ENCODE measurements at regions not wholly inside any gene's neighbourhood (a gene's known extent, or its start where the extent isn't known, plus 50 kb on each side); places are given as distances from the start of the nearest gene placed in this dataset.

GRCh38 chr1:207214453-207214852, 107.0 kb upstream of the CD55 start:
- CTCF ChIA-PET = no interaction called here
- BruUV-seq (replicated peaks) = no TSS peak
- intact Hi-C loops (cut with micrococcal nuclease; ENCODE audit: unreplicated experiment) = no loop called here

GRCh38 chr1:207217778-207218511, 103.5 kb upstream of the CD55 start:
- Histone ChIP-seq H3K4me3 (ENCODE audit: low read depth in 2 of 2, low read length in 2 of 2) (no peak overlapping the region), H3K27ac (ENCODE audit: low read length) (no peak overlapping the region), H3K4me1 (ENCODE audit: control insufficient read depth, insufficient read depth, low read length) (no peaks in the 10 kb centered on the region), H3K9me3 (ENCODE audit: control insufficient read depth, insufficient read depth, low read depth, low read length) (peaks cover 10% of the 10 kb centered on the region; the same call in 1 of the 2 replicates), H3K36me3 (ENCODE audit: control insufficient read depth, insufficient read depth, low read length) (no peaks in the 10 kb centered on the region), H3K27me3 (ENCODE audit: control insufficient read depth, insufficient read depth, low read length) (no peaks in the 10 kb centered on the region)
- BruUV-seq (replicated peaks) = no TSS peak
- no peak for DNase-seq (ENCODE audit: low read depth, low spot score)
- POLR2A ChIA-PET = no interaction called here
- CTCF ChIA-PET = interaction anchor here (0.6 kb wide), 1 partner anchor 10 kb away, joined by 4 read pairs; no protein-coding TSS in a partner anchor
- in situ Hi-C loops (cut with HindIII; ENCODE audit: low pct_unique_long_range_greater_than_20kb, low sequenced_read_pairs) = no loop called here
- intact Hi-C loops (cut with micrococcal nuclease; ENCODE audit: unreplicated experiment) = no loop called here
- TF ChIP-seq CTCF (IDR thresholded peaks at IDR 0.05) = no peak
- TF ChIP-seq SIN3A (IDR thresholded peaks at IDR 0.05; ENCODE audit: borderline replicate concordance, insufficient read depth, low read depth, low read length) = no peak
- no peak for TF ChIP-seq TCF7L2 (IDR thresholded peaks at IDR 0.05; ENCODE audit: low read depth, low read length)
- no peak for TF ChIP-seq REST (IDR thresholded peaks at IDR 0.05; ENCODE audit: insufficient read depth in 1 of 2, low read depth in 2 of 2, low read length in 1 of 2)
- no peak for TF ChIP-seq POLR2AphosphoS5 (IDR thresholded peaks at IDR 0.05; ENCODE audit: low read depth, low read length)
- no peak for ATAC-seq

More at GRCh38 chr1:207214453-207214852, 107.0 kb upstream of the CD55 start:
- in situ Hi-C loops (cut with HindIII; ENCODE audit: low pct_unique_long_range_greater_than_20kb, low sequenced_read_pairs) = no loop called here
- Histone ChIP-seq H3K9me3 (ENCODE audit: control insufficient read depth, insufficient read depth, low read depth, low read length) (peaks cover 11% of the 10 kb centered on the region; the same call in 1 of the 2 replicates), H3K36me3 (ENCODE audit: control insufficient read depth, insufficient read depth, low read length) (no peaks in the 10 kb centered on the region), H3K4me1 (ENCODE audit: control insufficient read depth, insufficient read depth, low read length) (no peaks in the 10 kb centered on the region), H3K27ac (ENCODE audit: low read length) (no peak overlapping the region), H3K27me3 (ENCODE audit: control insufficient read depth, insufficient read depth, low read length) (no peaks in the 10 kb centered on the region), H3K4me3 (ENCODE audit: low read depth in 2 of 2, low read length in 2 of 2) (no peak overlapping the region)
- TF ChIP-seq POLR2AphosphoS5 (IDR thresholded peaks at IDR 0.05; ENCODE audit: low read depth, low read length) = no peak
- no peak for TF ChIP-seq TCF7L2 (IDR thresholded peaks at IDR 0.05; ENCODE audit: low read depth, low read length)
- TF ChIP-seq CTCF (IDR thresholded peaks at IDR 0.05) = no peak
- no peak for TF ChIP-seq SIN3A (IDR thresholded peaks at IDR 0.05; ENCODE audit: borderline replicate concordance, insufficient read depth, low read depth, low read length)
- no peak for TF ChIP-seq REST (IDR thresholded peaks at IDR 0.05; ENCODE audit: insufficient read depth in 1 of 2, low read depth in 2 of 2, low read length in 1 of 2)
- no peak for DNase-seq (ENCODE audit: low read depth, low spot score)
- no peak for ATAC-seq
- POLR2A ChIA-PET = no interaction called here

All from Panc1 (cell line).